RPMI7951 (cell line): ENCODE measurements at regions not wholly inside any gene's neighbourhood (a gene's known extent, or its start where the extent isn't known, plus 50 kb on each side); places are given as distances from the start of the nearest gene placed in this dataset.

Source experiments
- DNase-seq: peaks from one replicate; pipeline ENCODE4 v3.0.0-alpha.2; 2012; ENCODE audit warnings: low read depth

- peak; percentile 82 for DNase-seq
These were observed 82.3 kb upstream of the CD99 start for GRCh38 chrX:2608638-2609430.

GRCh38 chrX:2607113-2607512 lies 84.0 kb upstream of the CD99 start:
- DNase-seq, result no peak

GRCh38 chrX:2600564-2600963 lies 90.5 kb upstream of the CD99 start:
- DNase-seq, result no peak

GRCh38 chrX:2596555-2597255 lies 94.4 kb upstream of the CD99 start:
- no peak for DNase-seq

- DNase-seq, result no peak
These were observed 95.0 kb upstream of the CD99 start for GRCh38 chrX:2596045-2596444.

- DNase-seq, result peak; percentile 70
These were observed 94.5 kb upstream of the DHRSX start for GRCh38 chrX:2595258-2595657.

- DNase-seq, result no peak
These were observed 93.7 kb upstream of the DHRSX start for GRCh38 chrX:2594491-2594890.

- DNase-seq, result no peak
These were observed 91.5 kb upstream of the DHRSX start for GRCh38 chrX:2592279-2592678.

GRCh38 chrX:2589186-2590020 lies 88.6 kb upstream of the DHRSX start:
- DNase-seq, result no peak

- DNase-seq, result no peak
These were observed 87.3 kb upstream of the DHRSX start for GRCh38 chrX:2588049-2588448.

- DNase-seq, result no peak
These were observed 86.4 kb upstream of the DHRSX start for GRCh38 chrX:2587146-2587545.

- no peak for DNase-seq
These were observed 84.3 kb upstream of the DHRSX start for GRCh38 chrX:2585158-2585470.

GRCh38 chrX:2584251-2585157 lies 83.7 kb upstream of the DHRSX start:
- DNase-seq, result no peak

GRCh38 chrX:2583194-2584162 lies 82.7 kb upstream of the DHRSX start:
- DNase-seq, result no peak

GRCh38 chrX:2582667-2583066 lies 81.9 kb upstream of the DHRSX start:
- DNase-seq, result no peak

GRCh38 chrX:2581296-2581695 lies 80.5 kb upstream of the DHRSX start:
- DNase-seq, result no peak

GRCh38 chrX:2578864-2579263 lies 78.1 kb upstream of the DHRSX start:
- no peak for DNase-seq

- DNase-seq, result no peak
These were observed 77.2 kb upstream of the DHRSX start for GRCh38 chrX:2577844-2578466.

GRCh38 chrX:2576793-2577192 lies 76.0 kb upstream of the DHRSX start:
- DNase-seq, result peak; percentile 75

GRCh38 chrX:2574271-2574670 lies 73.5 kb upstream of the DHRSX start:
- DNase-seq, result no peak
